GM23338 (cell line): ENCODE measurements at regions not wholly inside any gene's neighbourhood (a gene's known extent, or its start where the extent isn't known, plus 50 kb on each side); places are given as distances from the start of the nearest gene placed in this dataset.

Experiments
- ATAC-seq: fragments of 200-7000 bp; cut with Tn5 transposase; 3 replicates; pipeline ENCODE4 v1.9.1; 2020
- DNase-seq: peaks from one replicate; pipeline ENCODE4 v3.0.0-alpha.2; 2015; ENCODE audit warnings: low spot score
- H2AFZ ChIP-seq: fragments of 200-600 bp; sonication (generic); 2 replicates; pipeline ENCODE4 v1.8.0; 2016; ENCODE audit warnings: antibody characterized with exemption, mild to moderate bottlenecking, moderate library complexity
- H3F3A ChIP-seq: fragments of 200-600 bp; sonication (generic); replicated peaks from 2 replicates; pipeline ENCODE4 v1.8.0; 2017; ENCODE audit warnings: antibody characterized with exemption, mixed run types, low read depth
- H3K27ac ChIP-seq: fragments of 200-600 bp; sonication (generic); 2 replicates; pipeline ENCODE4 v1.6.1; 2016; ENCODE audit warnings: low read depth
- H3K27me3 ChIP-seq: fragments of 200-600 bp; sonication (generic); 2 replicates; pipeline ENCODE4 v1.8.0; 2016; ENCODE audit warnings: mild to moderate bottlenecking, mixed run types, moderate library complexity; ENCODE audit not compliant: insufficient read depth
- H3K36me3 ChIP-seq: fragments of 200-600 bp; sonication (generic); 2 replicates; pipeline ENCODE4 v1.8.0; 2016; ENCODE audit warnings: mild to moderate bottlenecking; ENCODE audit not compliant: insufficient read depth
- H3K4me1 ChIP-seq: fragments of 200-600 bp; sonication (generic); 2 replicates; pipeline ENCODE4 v1.8.0; 2016; ENCODE audit warnings: mild to moderate bottlenecking, moderate library complexity; ENCODE audit not compliant: insufficient read depth
- H3K4me2 ChIP-seq: fragments of 200-600 bp; sonication (generic); 2 replicates; pipeline ENCODE4 v1.7.1; 2017; ENCODE audit warnings: mixed run types
- H3K4me3 ChIP-seq: fragments of 200-600 bp; sonication (generic); 2 replicates; pipeline ENCODE4 v1.6.1; 2016; ENCODE audit warnings: mixed run types
- H3K79me2 ChIP-seq: fragments of 200-600 bp; sonication (generic); replicated peaks from 2 replicates; pipeline ENCODE4 v1.8.0; 2017; ENCODE audit warnings: mild to moderate bottlenecking; ENCODE audit not compliant: insufficient read depth
- H3K9me2 ChIP-seq: fragments of 200-600 bp; sonication (generic); 2 replicates; pipeline ENCODE4 v1.8.0; 2017; ENCODE audit not compliant: insufficient read depth
- H4K20me1 ChIP-seq: fragments of 200-600 bp; sonication (generic); replicated peaks from 2 replicates; pipeline ENCODE4 v1.8.0; 2017; ENCODE audit warnings: mild to moderate bottlenecking; ENCODE audit not compliant: insufficient read depth
- H3K27ac Mint-ChIP-seq: 2 replicates; pipeline ENCODE4 v1.8.0; 2020; ENCODE audit warnings: inconsistent platforms, mild to moderate bottlenecking, moderate library complexity, mixed read lengths
- H3K27me3 Mint-ChIP-seq: 3 replicates; pipeline ENCODE4 v1.8.0; 2022; ENCODE audit warnings: low read depth, mild to moderate bottlenecking, moderate library complexity, mixed read lengths, inconsistent platforms; ENCODE audit not compliant: insufficient read depth, poor library complexity
- H3K36me3 Mint-ChIP-seq: 3 replicates; pipeline ENCODE4 v1.8.0; 2021; ENCODE audit warnings: low read depth, mild to moderate bottlenecking, inconsistent platforms, moderate library complexity, mixed read lengths
- H3K4me1 Mint-ChIP-seq: 3 replicates; pipeline ENCODE4 v1.8.0; 2020; ENCODE audit warnings: mild to moderate bottlenecking, inconsistent platforms, mixed read lengths
- H3K4me3 Mint-ChIP-seq: 3 replicates; pipeline ENCODE4 v1.8.0; 2021; ENCODE audit warnings: moderate library complexity, mild to moderate bottlenecking, inconsistent platforms, mixed read lengths
- H3K9me3 Mint-ChIP-seq: 3 replicates; pipeline ENCODE4 v1.8.0; 2020; ENCODE audit warnings: moderate library complexity, mild to moderate bottlenecking, inconsistent platforms, mixed read lengths
- CTCF ChIP-seq, 2 experiments: fragments of 200-600 bp in 1 of 2; sonication (generic) in 1 of 2; conservative IDR thresholded peaks; 2 replicates each; pipeline versions ENCODE4 v1.5.1 to v1.6.1; 2016 to 2017; ENCODE audit warnings: antibody characterized with exemption in 2 of 2, low read depth in 2 of 2, mild to moderate bottlenecking in 2 of 2, moderate library complexity in 1 of 2
- JUNB ChIP-seq: IDR thresholded peaks from one replicate; pipeline ENCODE4 v1.6.1; 2016; ENCODE audit warnings: antibody characterized with exemption; ENCODE audit not compliant: unreplicated experiment
- ZNF114 ChIP-seq: fragments of 250-450 bp; sonication (Bioruptor Pico); IDR thresholded peaks from 2 replicates; pipeline ENCODE4 v1.5.0; 2020; ENCODE audit warnings: mild to moderate bottlenecking, moderate library complexity
- ZNF331 ChIP-seq: fragments of 250-450 bp; sonication (Bioruptor Pico); IDR thresholded peaks from 2 replicates; pipeline ENCODE4 v1.5.0; 2020; ENCODE audit warnings: low read depth, mild to moderate bottlenecking, moderate library complexity
- TF ChIP-seq, protein P1 (sequence below): fragments of 250-450 bp; sonication (Bioruptor Pico); IDR thresholded peaks from 2 replicates; pipeline ENCODE4 v1.5.0; 2020; ENCODE audit warnings: mild to moderate bottlenecking, moderate library complexity

DNA sequence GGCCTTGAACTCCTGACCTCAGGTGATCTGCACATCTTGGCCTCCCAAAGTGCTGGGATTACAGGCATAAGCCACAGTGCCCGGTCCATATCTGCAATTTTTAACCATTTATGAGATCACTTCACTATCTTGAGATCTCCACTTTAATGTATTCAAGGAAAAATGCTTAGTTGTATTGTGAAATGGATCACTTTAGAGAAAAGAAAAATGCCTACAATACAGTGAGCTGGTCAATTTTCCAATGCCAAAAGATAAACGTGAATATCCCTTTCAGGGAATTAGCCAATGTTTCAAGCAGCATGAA, 82.8 kb upstream of the ZNF217 start (continued):
- TF ChIP-seq, protein P1, sequence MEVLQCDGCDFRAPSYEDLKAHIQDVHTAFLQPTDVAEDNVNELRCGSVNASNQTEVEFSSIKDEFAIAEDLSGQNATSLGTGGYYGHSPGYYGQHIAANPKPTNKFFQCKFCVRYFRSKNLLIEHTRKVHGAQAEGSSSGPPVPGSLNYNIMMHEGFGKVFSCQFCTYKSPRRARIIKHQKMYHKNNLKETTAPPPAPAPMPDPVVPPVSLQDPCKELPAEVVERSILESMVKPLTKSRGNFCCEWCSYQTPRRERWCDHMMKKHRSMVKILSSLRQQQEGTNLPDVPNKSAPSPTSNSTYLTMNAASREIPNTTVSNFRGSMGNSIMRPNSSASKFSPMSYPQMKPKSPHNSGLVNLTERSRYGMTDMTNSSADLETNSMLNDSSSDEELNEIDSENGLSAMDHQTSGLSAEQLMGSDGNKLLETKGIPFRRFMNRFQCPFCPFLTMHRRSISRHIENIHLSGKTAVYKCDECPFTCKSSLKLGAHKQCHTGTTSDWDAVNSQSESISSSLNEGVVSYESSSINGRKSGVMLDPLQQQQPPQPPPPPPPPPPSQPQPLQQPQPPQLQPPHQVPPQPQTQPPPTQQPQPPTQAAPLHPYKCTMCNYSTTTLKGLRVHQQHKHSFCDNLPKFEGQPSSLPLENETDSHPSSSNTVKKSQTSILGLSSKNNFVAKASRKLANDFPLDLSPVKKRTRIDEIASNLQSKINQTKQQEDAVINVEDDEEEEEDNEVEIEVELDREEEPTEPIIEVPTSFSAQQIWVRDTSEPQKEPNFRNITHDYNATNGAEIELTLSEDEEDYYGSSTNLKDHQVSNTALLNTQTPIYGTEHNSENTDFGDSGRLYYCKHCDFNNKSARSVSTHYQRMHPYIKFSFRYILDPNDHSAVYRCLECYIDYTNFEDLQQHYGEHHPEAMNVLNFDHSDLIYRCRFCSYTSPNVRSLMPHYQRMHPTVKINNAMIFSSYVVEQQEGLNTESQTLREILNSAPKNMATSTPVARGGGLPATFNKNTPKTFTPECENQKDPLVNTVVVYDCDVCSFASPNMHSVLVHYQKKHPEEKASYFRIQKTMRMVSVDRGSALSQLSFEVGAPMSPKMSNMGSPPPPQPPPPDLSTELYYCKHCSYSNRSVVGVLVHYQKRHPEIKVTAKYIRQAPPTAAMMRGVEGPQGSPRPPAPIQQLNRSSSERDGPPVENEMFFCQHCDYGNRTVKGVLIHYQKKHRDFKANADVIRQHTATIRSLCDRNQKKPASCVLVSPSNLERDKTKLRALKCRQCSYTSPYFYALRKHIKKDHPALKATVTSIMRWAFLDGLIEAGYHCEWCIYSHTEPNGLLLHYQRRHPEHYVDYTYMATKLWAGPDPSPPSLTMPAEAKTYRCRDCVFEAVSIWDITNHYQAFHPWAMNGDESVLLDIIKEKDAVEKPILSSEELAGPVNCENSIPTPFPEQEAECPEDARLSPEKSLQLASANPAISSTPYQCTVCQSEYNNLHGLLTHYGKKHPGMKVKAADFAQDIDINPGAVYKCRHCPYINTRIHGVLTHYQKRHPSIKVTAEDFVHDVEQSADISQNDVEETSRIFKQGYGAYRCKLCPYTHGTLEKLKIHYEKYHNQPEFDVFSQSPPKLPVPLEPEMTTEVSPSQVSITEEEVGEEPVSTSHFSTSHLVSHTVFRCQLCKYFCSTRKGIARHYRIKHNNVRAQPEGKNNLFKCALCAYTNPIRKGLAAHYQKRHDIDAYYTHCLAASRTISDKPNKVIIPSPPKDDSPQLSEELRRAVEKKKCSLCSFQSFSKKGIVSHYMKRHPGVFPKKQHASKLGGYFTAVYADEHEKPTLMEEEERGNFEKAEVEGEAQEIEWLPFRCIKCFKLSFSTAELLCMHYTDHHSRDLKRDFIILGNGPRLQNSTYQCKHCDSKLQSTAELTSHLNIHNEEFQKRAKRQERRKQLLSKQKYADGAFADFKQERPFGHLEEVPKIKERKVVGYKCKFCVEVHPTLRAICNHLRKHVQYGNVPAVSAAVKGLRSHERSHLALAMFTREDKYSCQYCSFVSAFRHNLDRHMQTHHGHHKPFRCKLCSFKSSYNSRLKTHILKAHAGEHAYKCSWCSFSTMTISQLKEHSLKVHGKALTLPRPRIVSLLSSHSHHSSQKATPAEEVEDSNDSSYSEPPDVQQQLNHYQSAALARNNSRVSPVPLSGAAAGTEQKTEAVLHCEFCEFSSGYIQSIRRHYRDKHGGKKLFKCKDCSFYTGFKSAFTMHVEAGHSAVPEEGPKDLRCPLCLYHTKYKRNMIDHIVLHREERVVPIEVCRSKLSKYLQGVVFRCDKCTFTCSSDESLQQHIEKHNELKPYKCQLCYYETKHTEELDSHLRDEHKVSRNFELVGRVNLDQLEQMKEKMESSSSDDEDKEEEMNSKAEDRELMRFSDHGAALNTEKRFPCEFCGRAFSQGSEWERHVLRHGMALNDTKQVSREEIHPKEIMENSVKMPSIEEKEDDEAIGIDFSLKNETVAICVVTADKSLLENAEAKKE (CRISPR knock-in tag) = no peak
- TF ChIP-seq ZNF331 (CRISPR knock-in tag) = no peak

DNA sequence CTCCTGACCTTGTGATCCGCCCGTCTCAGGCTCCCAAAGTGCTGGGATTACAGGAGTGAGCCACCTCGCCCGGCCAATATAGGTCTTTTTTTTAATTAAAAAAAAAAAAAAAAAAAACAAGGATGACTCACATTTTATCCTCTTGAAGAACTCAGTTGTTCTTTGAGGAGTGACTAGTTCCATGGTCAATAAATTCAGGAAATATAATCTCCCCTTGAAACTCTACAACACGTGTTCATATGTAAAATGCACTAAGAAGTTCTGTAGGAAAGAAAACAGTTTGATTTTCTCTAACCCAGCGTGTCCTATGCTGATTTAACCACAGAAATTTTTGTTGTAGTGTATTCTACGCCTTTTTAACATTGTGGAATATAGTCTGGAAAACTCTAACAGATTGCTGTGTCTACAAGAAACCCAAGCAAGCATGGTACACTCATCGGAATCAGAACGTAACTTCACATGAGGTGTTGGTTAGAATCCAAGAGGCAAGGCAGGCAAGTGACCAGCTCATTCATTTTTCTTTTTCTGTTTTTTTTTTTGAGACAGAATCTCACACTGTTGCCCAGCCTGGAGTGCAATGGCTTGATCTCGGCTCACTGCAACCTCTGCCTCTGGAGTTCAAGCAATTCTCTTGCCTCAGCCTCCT, 79.0 kb upstream of the ZNF217 start:
- H3K9me2 ChIP-seq = no peaks in the 10 kb centered on the region
- H3F3A ChIP-seq = no peaks in the 10 kb centered on the region
- Mint-ChIP-seq H3K27me3 (no peaks in the 10 kb centered on the region), H3K4me3 (no peak overlapping the region), H3K9me3 (no peaks in the 10 kb centered on the region), H3K4me1 (peaks cover 3% of the 10 kb centered on the region; the same call in 2 of the 3 replicates), H3K36me3 (no peaks in the 10 kb centered on the region), H3K27ac (no peak overlapping the region)
- no peaks in the 10 kb centered on the region for H3K27me3 ChIP-seq
- no peaks in the 10 kb centered on the region for H4K20me1 ChIP-seq
- no peak for DNase-seq
- ATAC-seq = no peak
- TF ChIP-seq ZNF114 (CRISPR knock-in tag) (no peak), CTCF (conservative IDR thresholded peaks at IDR 0.05; ENCODE audit: low read depth in 2 of 2) (no peak), JUNB (no peak)
- TF ChIP-seq, protein P1 (CRISPR knock-in tag) = no peak
- no peak overlapping the region for H3K27ac ChIP-seq
- H3K36me3 ChIP-seq = no peaks in the 10 kb centered on the region
- H3K79me2 ChIP-seq = no peaks in the 10 kb centered on the region
- H3K4me3 ChIP-seq = no peak overlapping the region
- peak overlapping the region; percentile 9; the same call in 1 of the 2 replicates for H2AFZ ChIP-seq
- H3K4me2 ChIP-seq = no peak overlapping the region
- H3K4me1 ChIP-seq = peaks cover under 1% of the 10 kb centered on the region
